Omental fat pad (tissue), 3 donors: ENCODE measurements at regions not wholly inside any gene's neighbourhood (a gene's known extent, or its start where the extent isn't known, plus 50 kb on each side); places are given as distances from the start of the nearest gene placed in this dataset.
"Not testable (repeated sequence)": the region's sequence is repeated elsewhere in the genome, so short reads cannot be mapped to it uniquely, and the experiment has no call there.

ENCODE experiments used
- ATAC-seq: fragments of 150-250 bp; one replicate; pipeline ENCODE4 v1.9.1; 2016; ENCODE audit warnings: mild to moderate bottlenecking, moderate library complexity; ENCODE audit not compliant: low FRiP score
- DNase-seq: peaks from one replicate; pipeline ENCODE4 v3.0.0-alpha.2; 2019; ENCODE audit warnings: low spot score
- TF ChIP-seq, protein P1 (sequence below), 3 donors: fragments of 450-650 bp; IDR thresholded peaks; one replicate each; pipeline ENCODE4 v1.5.1; 2016 to 2017; ENCODE audit warnings: antibody characterized with exemption in 3 of 3, mild to moderate bottlenecking in 3 of 3, moderate library complexity in 2 of 3

DNA sequence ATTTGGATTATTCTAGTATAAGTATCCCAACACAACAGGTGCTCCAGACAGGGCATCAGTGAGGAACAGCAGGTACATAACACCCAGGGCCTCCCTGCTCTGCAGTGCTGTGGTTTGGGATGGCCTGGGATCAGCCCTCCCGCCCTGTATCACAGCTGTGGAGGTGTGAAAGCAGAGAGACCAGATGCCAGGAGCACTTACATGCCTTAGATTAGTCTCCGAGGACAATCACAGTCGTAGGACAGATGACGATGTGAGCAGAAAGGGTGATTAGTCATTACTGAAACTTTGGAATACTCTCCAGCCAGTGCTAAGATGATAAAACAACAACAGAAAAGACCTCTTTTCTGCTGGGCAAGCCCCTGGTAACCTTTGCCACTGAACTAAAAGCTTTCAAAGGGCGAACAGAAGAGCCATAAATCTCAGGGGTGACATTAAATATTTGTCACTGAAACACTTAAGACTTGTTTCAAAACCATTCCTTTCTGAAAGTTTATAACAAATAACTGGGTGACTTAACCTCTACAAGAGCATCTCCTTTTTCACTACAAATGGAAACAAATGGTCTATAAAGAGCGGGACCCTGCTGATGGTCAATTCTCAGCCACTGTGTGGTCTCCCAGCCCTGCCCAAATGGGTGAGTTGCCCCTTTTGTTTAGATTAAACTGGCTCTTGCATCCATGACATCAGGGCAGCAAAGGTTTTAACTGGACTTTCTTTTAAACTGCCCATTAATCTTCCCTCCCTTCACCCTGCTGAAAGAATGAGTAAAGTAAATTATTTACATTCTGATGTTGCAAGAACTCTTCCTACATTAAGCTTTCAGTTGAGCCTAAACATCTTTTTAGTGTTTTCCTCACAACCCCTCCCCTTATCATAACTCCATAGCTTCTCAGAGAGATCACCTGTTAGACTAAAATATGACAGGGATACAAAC lies 183.1 kb upstream of the COX10 start:
- ATAC-seq = no peak
- DNase-seq = no peak
- TF ChIP-seq, protein P1, sequence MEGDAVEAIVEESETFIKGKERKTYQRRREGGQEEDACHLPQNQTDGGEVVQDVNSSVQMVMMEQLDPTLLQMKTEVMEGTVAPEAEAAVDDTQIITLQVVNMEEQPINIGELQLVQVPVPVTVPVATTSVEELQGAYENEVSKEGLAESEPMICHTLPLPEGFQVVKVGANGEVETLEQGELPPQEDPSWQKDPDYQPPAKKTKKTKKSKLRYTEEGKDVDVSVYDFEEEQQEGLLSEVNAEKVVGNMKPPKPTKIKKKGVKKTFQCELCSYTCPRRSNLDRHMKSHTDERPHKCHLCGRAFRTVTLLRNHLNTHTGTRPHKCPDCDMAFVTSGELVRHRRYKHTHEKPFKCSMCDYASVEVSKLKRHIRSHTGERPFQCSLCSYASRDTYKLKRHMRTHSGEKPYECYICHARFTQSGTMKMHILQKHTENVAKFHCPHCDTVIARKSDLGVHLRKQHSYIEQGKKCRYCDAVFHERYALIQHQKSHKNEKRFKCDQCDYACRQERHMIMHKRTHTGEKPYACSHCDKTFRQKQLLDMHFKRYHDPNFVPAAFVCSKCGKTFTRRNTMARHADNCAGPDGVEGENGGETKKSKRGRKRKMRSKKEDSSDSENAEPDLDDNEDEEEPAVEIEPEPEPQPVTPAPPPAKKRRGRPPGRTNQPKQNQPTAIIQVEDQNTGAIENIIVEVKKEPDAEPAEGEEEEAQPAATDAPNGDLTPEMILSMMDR (IDR thresholded peaks at IDR 0.05) = no peak

DNA sequence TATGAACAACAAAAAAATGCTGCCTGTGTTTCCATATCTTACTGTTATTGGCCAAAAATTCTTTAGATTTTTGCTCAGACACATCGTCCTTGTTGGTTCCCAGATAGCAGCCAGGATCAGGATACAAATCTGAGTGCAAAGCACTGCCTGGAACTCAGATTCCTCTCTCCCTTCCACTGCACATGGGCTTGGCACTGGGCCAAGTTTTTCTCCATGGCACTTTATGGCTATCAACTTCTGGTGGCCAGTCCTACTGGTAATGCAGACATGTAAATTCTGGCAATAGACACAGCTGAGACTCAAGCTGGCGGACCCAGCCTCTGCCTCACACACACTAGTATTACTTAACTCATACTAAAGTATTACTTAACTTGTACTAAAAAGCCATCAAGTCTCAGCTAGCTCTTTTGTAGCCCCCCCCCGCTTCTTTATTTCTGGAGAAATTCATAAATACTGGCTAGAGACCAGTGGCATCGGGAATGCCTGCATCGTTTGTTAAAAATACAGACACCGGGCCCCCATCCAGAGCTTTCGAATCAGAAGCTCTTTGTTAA lies 181.2 kb upstream of the COX10 start:
- ATAC-seq (no peak), DNase-seq (no peak)
- TF ChIP-seq, protein P1 (IDR thresholded peaks at IDR 0.05) = no peak

DNA sequence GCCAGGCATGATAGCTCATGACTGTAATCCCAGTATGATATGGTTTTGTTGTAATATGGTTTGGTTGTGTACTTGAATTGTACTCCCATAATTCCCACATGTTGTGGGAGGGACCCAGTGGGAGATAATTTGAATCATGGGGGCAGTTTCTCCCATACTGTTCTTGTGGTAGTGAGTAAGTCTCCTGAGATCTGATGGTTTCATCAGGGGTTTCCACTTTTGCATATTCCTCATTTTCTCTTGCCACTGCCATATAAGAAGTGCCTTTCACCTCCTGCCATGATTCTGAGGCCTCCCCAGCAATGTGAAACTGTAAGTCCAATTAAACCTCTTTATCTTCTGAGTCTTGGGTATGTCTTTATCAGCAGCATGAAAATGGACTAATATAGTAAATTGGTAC lies 160.3 kb upstream of the COX10 start:
- not testable (repeated sequence) for ATAC-seq, DNase-seq

DNA sequence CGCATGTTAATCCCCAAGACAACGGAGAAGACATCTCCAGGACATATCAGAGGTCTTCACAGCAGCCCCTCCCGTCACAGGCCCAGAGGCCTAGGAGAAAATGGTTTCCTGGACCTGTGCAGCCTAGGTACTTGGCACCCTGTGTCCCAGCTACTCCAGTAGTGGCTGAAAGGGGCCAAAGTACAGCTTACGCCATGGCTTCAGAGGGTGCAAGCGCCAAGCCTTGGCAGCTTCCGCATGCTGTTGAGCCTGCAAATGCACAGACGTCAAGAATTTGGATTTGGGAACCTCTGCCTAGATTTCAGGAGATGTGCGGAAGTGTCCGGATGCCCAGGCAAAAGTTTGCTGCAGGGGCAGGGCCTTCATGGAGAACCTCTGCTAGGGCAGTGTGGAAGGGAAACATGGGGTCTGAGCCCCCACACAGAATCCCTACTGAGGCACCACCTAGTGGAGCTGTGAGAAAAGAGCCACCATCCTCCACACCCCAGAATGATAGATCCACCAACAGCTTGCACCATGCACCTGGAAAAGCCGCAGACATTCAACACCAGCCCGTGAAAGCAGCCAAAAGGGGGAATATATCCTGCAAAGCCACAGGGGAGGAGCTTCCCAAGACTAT lies 159.3 kb upstream of the COX10 start:
- TF ChIP-seq, protein P1 (IDR thresholded peaks at IDR 0.05) = no peak
- DNase-seq = no peak

DNA sequence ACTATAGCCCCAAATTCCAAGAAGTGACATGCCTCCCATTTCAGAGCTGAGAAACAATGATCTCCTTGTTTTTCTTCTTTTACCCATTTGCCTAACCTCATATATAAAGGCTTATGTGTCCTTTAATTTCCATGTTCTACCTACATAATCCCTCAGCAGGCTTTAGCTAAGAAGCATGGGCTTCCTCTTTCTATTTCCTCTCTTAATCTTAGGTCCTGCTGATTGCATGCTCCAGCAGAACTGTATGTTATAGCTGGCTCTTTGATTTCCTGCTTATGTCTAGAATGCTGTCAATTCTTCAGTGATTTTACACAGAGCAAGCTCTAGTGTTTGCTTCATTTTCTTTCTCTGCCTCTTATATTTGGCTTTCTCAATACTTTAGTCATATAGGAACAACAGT lies 151.7 kb upstream of the COX10 start:
- ATAC-seq (no peak), DNase-seq (no peak)
- TF ChIP-seq, protein P1 (IDR thresholded peaks at IDR 0.05) = no peak

More for the DNA sequence above, 159.3 kb upstream of the COX10 start:
- ATAC-seq = no peak

DNA sequence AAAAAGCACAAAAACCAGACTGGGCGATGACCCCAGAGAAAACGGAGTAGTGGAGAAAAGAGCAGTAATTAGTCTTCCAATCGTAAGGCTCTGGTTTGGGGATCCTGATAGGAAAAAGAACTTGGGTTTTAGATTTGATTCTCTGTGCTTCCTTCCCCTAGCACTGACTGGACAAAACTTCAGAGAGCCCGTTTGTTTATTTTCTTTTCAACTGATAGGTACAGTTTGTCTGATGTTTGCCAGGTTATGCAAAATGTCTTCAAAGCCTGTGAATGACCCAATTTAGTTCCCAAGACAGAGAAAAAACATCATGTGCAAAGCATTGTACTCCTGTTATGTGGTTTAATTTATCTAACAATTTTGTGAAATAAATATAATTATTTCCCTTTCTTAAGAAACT lies 151.1 kb upstream of the COX10 start:
- TF ChIP-seq, protein P1 (IDR thresholded peaks at IDR 0.05) = no peak

DNA sequence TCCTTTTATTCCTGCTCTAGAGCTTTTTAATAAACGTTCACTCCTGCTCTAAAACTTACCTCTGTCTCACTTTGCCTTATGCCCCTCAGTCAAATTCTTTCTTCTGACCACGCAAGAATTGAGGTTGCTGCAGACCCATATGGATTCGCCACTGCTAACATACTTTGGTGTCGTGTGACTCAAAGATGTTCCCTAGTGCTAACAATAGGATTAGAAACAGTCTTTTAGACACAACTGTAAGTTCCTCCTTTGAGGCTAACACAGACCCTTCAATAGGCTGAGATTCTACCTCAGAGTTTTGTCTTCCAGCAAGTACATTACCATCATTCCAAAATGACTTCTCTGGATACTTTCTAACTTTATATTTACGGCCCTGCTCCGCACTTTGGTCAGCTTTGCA lies 149.5 kb upstream of the COX10 start:
- DNase-seq (no peak), ATAC-seq (no peak)
- TF ChIP-seq, protein P1 (IDR thresholded peaks at IDR 0.05) = no peak

More for the DNA sequence above, 151.1 kb upstream of the COX10 start:
- ATAC-seq (no peak), DNase-seq (no peak)
